Epithelial cell of esophagus (primary cell): ENCODE measurements at regions not wholly inside any gene's neighbourhood (a gene's known extent, or its start where the extent isn't known, plus 50 kb on each side); places are given as distances from the start of the nearest gene placed in this dataset.

Experiments
- DNase-seq: peaks from one replicate; pipeline ENCODE4 v3.0.0; 2010; ENCODE audit warnings: low read depth
- H3K4me3 ChIP-seq: 2 replicates; pipeline ENCODE4 v1.5.1; 2011; ENCODE audit warnings: mild to moderate bottlenecking, low read length, control low read depth
- CTCF ChIP-seq: IDR thresholded peaks from 2 replicates; pipeline ENCODE4 v1.5.1; 2011; ENCODE audit warnings: low read depth, mild to moderate bottlenecking, low read length, control low read depth, inconsistent platforms; ENCODE audit not compliant: insufficient read depth; ENCODE audit errors: missing control alignments

DNA sequence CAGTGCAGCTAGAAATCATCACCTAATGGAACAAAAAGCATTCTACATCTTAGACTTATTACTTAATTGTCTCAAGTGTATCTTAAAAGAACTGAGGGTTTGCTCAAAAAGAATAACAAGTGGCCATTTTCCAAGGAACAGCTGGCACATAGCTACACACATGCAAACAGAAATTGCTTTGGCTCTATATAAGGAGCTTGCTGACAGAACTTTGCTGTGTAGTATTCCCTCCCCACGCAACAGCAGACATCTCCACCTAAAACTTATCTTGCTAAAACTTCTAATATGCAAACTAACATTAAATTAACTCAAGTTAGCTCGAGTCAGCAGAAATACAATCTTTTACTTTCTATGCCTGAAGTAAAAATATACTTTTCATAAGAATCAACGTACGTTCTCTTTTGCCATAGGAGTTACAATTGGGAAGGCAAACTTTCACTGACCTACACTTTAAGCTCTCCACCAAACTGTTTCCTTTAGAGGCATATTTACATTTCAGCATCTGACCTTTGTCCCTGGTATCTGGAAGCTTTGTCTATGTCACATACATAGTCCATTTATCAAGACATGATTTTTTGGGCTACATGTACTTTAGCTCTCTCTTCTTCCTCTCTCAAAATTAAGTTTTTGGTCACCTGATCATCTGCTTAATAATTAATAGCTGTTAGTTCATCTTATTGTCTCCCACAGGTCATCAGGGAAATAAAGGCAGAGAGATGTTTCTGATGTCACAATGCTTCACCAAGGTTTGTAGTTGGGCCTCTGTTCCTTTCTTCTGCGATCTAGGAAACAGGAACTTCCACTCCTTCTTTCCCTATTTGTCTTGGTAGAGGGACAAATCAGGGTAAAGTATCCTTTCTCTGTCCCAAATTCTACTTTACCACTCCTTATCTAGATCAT is 163.4 kb upstream of the AGTR1 start:
- no peak overlapping the region for H3K4me3 ChIP-seq
- TF ChIP-seq CTCF, result no peak
- no peak for DNase-seq

- DNase-seq, result no peak
- H3K4me3 ChIP-seq, result no peak overlapping the region
- no peak for TF ChIP-seq CTCF
These were observed 162.7 kb upstream of the AGTR1 start for GRCh38 chr3:148535001-148535400.

DNA sequence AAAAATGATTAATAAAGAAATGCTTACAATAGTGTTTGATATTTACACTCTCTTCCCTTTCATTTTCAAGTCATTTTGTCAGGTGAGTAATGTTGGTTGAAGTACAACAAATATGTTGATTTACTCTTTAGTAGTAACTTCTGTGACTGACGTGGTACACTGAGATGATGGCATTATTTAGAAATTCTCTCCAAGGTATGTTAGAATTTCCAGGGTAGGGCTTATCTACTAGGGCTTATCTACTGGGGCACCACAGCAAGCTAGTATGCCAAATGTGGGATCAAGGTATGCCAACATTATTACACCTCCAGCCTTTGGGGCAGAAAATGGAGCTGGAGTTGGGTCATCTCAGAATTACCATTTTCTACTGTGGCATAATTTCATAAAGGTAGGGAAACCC is 157.4 kb upstream of the AGTR1 start:
- no peak for TF ChIP-seq CTCF
- no peak for DNase-seq
- H3K4me3 ChIP-seq, result no peak overlapping the region

DNA sequence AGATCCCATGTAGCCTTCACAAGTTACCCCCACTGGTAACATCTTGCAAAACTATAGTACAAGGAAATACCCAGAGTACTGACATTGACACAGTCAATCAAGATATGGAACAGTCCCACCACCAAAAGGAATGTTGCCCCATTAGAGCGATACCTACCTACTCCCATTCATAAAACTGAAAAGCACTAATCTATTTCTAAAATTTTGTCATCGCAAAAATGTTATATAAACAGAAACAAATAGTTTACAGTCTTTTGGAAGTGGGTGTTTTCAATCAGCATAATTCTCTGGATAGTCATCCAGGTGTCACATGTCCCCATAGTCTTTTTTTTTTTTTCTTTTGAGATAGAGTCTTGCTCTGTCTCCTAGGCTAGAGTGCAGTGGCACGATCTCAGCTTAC is 156.9 kb upstream of the AGTR1 start:
- DNase-seq, result no peak
- no peak overlapping the region for H3K4me3 ChIP-seq
- TF ChIP-seq CTCF, result no peak

- no peak overlapping the region for H3K4me3 ChIP-seq
- TF ChIP-seq CTCF, result no peak
- DNase-seq, result no peak
These were observed 150.7 kb upstream of the AGTR1 start for GRCh38 chr3:148546959-148547358.

GRCh38 chr3:148551767-148552260 is 145.9 kb upstream of the AGTR1 start:
- H3K4me3 ChIP-seq, result no peak overlapping the region
- TF ChIP-seq CTCF, result no peak
- peak; percentile 7 for DNase-seq

DNA sequence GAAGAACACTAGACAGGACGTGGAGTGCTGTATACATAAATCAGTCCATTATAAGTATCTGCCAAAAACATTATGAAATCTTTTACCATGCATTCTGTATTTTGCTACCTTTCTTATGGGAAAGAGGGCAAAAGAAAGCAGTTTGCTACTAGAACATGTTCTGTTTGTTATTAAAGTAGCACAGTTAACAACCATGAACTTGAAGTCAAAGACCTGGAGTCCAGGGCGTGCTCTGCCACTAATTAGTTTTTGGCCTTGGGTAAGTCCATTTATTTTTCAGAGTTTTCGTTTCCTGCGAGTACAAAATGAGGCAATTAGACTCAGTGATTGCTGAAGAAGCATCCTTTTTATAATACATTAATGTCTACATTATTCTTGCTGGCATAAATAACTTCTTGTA is 143.3 kb upstream of the AGTR1 start:
- no peak overlapping the region for H3K4me3 ChIP-seq
- no peak for TF ChIP-seq CTCF
- no peak for DNase-seq
